NCI-H1417 (cell line): ENCODE measurements at regions not wholly inside any gene's neighbourhood (a gene's known extent, or its start where the extent isn't known, plus 50 kb on each side); places are given as distances from the start of the nearest gene placed in this dataset.
"Not testable (repeated sequence)": the region's sequence is repeated elsewhere in the genome, so short reads cannot be mapped to it uniquely, and the experiment has no call there.

ENCODE experiments used
- DNase-seq, 3 experiments: peaks; one replicate each; lab custom pipeline; 2025; lab: John Stamatoyannopoulos, UW

GRCh38 chr13:88223958-88224357, 552.8 kb downstream of the SLITRK5 start:
- DNase-seq, result no peak

GRCh38 chr13:88235441-88235840, 564.3 kb downstream of the SLITRK5 start:
- DNase-seq, result no peak

GRCh38 chr13:88246239-88246638, 575.1 kb downstream of the SLITRK5 start:
- DNase-seq, result peak in 2 of 3 experiments; percentile 18 to 67

- no peak for DNase-seq
These were observed 577.2 kb downstream of the SLITRK5 start for GRCh38 chr13:88248393-88248792.

- no peak for DNase-seq
These were observed 586.5 kb downstream of the SLITRK5 start for GRCh38 chr13:88257706-88258105.

- no peak for DNase-seq
These were observed 592.6 kb downstream of the SLITRK5 start for GRCh38 chr13:88263808-88264207.

GRCh38 chr13:88281841-88282240, 610.7 kb downstream of the SLITRK5 start:
- DNase-seq, result no peak

GRCh38 chr13:88285329-88285728, 614.2 kb downstream of the SLITRK5 start:
- no peak for DNase-seq

- no peak for DNase-seq
These were observed 617.2 kb downstream of the SLITRK5 start for GRCh38 chr13:88288326-88288725.

- not testable (repeated sequence) for DNase-seq
These were observed 620.6 kb downstream of the SLITRK5 start for GRCh38 chr13:88291731-88292130.

- peak; percentile 21 to 79 (median 40) for DNase-seq
These were observed 623.2 kb downstream of the SLITRK5 start for GRCh38 chr13:88294368-88294767.

GRCh38 chr13:88303157-88303556, 632.0 kb downstream of the SLITRK5 start:
- DNase-seq, result no peak

- DNase-seq, result no peak
These were observed 632.4 kb downstream of the SLITRK5 start for GRCh38 chr13:88303605-88304004.

- no peak for DNase-seq
These were observed 643.3 kb downstream of the SLITRK5 start for GRCh38 chr13:88314496-88314895.

- DNase-seq, result no peak
These were observed 657.9 kb downstream of the SLITRK5 start for GRCh38 chr13:88329066-88329465.

GRCh38 chr13:88339271-88339741, 668.1 kb downstream of the SLITRK5 start:
- no peak for DNase-seq

GRCh38 chr13:88345171-88345847, 674.1 kb downstream of the SLITRK5 start:
- DNase-seq, result no peak

- DNase-seq, result no peak
These were observed 689.6 kb downstream of the SLITRK5 start for GRCh38 chr13:88360761-88361160.

GRCh38 chr13:88369866-88370265, 698.7 kb downstream of the SLITRK5 start:
- peak in 1 of 3 experiments; percentile 43 for DNase-seq

GRCh38 chr13:88376760-88377388, 705.7 kb downstream of the SLITRK5 start:
- DNase-seq, result no peak

GRCh38 chr13:88377852-88378251, 706.7 kb downstream of the SLITRK5 start:
- no peak for DNase-seq

- no peak for DNase-seq
These were observed 713.4 kb downstream of the SLITRK5 start for GRCh38 chr13:88384542-88384941.

GRCh38 chr13:88395804-88396203, 724.6 kb downstream of the SLITRK5 start:
- DNase-seq, result no peak

GRCh38 chr13:88411696-88412095, 740.5 kb downstream of the SLITRK5 start:
- no peak for DNase-seq
